ENCODE measurements at regions not wholly inside any gene's neighbourhood (a gene's known extent, or its start where the extent isn't known, plus 50 kb on each side); places are given as distances from the start of the nearest gene placed in this dataset.

DNA sequence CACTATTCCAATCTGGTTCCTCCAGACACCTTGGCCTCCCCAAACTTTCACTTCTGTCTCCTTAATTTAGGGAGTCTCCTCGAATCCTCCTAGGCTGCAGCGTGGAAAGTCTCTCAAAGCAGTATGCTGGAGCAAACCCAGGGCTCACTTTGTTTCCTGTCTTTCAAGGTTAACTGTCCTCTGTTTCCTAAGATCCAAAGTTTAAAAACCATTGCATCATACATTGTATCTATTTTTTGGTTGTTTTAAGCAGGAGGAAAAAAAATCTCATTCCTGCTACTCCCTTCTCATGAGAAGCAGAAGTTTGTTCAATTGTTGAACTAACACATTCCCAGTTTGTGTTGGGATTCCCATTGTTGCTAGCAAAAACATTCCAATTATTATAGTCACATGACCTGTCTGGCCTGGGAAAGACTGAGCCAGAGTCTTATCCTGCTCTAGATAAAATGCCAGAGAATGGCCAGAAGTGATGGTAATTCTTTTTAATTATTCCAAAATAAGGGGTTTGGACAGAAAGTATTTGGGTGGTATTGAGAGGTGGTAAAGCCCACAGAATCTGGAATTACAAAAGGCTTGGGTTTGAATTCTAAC is 67.3 kb downstream of the HSPB8 start:
- H3K9me3 ChIP-seq (ENCODE audit: control extremely low read depth in 1 of 5, control insufficient read depth in 4 of 5, insufficient read depth in 2 of 5, low read depth in 1 of 5, low read length in 4 of 5), result no peaks in the 10 kb centered on the region
- 100% methylated on average over 1 of the region's 2 CpGs for WGBS (ENCODE audit: insufficient coverage)
- H3K4me1 ChIP-seq (ENCODE audit: control extremely low read depth in 1 of 4, control insufficient read depth in 4 of 4, insufficient read depth in 4 of 4, low read length in 3 of 4), result peaks cover 0 to 3% (median 0%) of the 10 kb centered on the region in 4 experiments
- DNase-seq, result no peak
- no peak overlapping the region for H3K4me3 ChIP-seq (ENCODE audit: control insufficient read depth in 1 of 7, extremely low read depth in 1 of 7, insufficient read depth in 4 of 7, low read depth in 2 of 7, low read length in 6 of 7)
- CTCF ChIA-PET, result no interaction called here
- POLR2A ChIA-PET, result no interaction called here
- no peaks in the 10 kb centered on the region for H3K36me3 ChIP-seq (ENCODE audit: control insufficient read depth in 4 of 4, insufficient read depth in 4 of 4, low read length in 3 of 4)
- H3K27ac ChIP-seq (ENCODE audit: insufficient read depth in 1 of 2, low read depth in 1 of 2, low read length in 2 of 2, poor library complexity in 1 of 2, severe bottlenecking in 2 of 2), result no peak overlapping the region
- H3K27me3 ChIP-seq (replicated peaks in 2 of 5; ENCODE audit: control insufficient read depth in 4 of 5, insufficient read depth in 5 of 5, low read length in 4 of 5), result no peaks in the 10 kb centered on the region

DNA sequence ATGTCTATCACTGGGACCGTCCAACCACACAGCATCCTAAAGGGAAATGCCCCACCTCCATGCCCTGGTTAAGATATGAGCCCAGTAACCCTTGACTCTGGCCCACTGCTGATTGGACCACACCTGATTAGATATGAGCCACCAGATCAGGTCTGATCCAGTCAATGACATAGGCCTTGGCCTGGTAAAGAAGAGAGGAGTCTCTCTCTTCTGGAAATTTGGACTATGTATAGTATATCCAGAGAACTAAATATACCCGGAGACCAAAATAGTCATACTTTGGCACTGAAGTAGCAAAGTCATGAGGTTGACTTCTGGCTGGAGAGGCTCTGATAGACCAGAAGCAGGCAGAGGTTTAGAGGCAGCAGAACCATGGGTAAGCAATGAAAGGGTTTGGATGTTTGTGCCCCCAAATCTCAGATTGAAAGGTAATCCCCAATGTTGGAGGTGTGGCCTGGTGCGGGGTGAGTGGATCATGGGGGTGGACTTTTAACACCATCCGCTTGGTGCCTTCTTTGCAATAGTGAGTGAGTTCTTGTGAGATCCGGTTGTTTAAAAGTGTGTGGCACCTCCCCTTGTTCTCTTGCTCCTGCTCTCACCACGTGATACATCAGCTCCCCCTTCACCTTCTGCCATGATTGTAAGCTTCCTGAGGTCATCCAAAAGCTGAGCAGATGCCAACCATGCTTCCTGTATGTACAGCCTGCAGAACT is 68.4 kb downstream of the HSPB8 start:
- no peak for DNase-seq
- Histone ChIP-seq H3K36me3 (ENCODE audit: control insufficient read depth in 4 of 4, insufficient read depth in 4 of 4, low read length in 3 of 4) (no peaks in the 10 kb centered on the region), H3K4me1 (ENCODE audit: control extremely low read depth in 1 of 4, control insufficient read depth in 4 of 4, insufficient read depth in 4 of 4, low read length in 3 of 4) (no peaks in the 10 kb centered on the region), H3K27ac (ENCODE audit: insufficient read depth in 1 of 2, low read depth in 1 of 2, low read length in 2 of 2, poor library complexity in 1 of 2, severe bottlenecking in 2 of 2) (no peak overlapping the region), H3K27me3 (replicated peaks in 2 of 5; ENCODE audit: control insufficient read depth in 4 of 5, insufficient read depth in 5 of 5, low read length in 4 of 5) (no peaks in the 10 kb centered on the region), H3K4me3 (ENCODE audit: control insufficient read depth in 1 of 7, extremely low read depth in 1 of 7, insufficient read depth in 4 of 7, low read depth in 2 of 7, low read length in 6 of 7) (no peak overlapping the region), H3K9me3 (ENCODE audit: control extremely low read depth in 1 of 5, control insufficient read depth in 4 of 5, insufficient read depth in 2 of 5, low read depth in 1 of 5, low read length in 4 of 5) (no peaks in the 10 kb centered on the region)
- ChIA-PET CTCF (no interaction called here), POLR2A (no interaction called here)
- WGBS (ENCODE audit: insufficient coverage), result 74% methylated on average over 3 of the region's 6 CpGs

- no peaks in the 10 kb centered on the region for H3K27me3 ChIP-seq (replicated peaks in 2 of 5; ENCODE audit: control insufficient read depth in 4 of 5, insufficient read depth in 5 of 5, low read length in 4 of 5)
- H3K4me3 ChIP-seq (ENCODE audit: control insufficient read depth in 1 of 7, extremely low read depth in 1 of 7, insufficient read depth in 4 of 7, low read depth in 2 of 7, low read length in 6 of 7), result no peak overlapping the region
- no peak for DNase-seq
- H3K4me1 ChIP-seq (ENCODE audit: control extremely low read depth in 1 of 4, control insufficient read depth in 4 of 4, insufficient read depth in 4 of 4, low read length in 3 of 4), result no peaks in the 10 kb centered on the region
- H3K9me3 ChIP-seq (ENCODE audit: control extremely low read depth in 1 of 5, control insufficient read depth in 4 of 5, insufficient read depth in 2 of 5, low read depth in 1 of 5, low read length in 4 of 5), result no peaks in the 10 kb centered on the region
- ChIA-PET POLR2A (no interaction called here), CTCF (no interaction called here)
- no peaks in the 10 kb centered on the region for H3K36me3 ChIP-seq (ENCODE audit: control insufficient read depth in 4 of 4, insufficient read depth in 4 of 4, low read length in 3 of 4)
- no peak overlapping the region for H3K27ac ChIP-seq (ENCODE audit: insufficient read depth in 1 of 2, low read depth in 1 of 2, low read length in 2 of 2, poor library complexity in 1 of 2, severe bottlenecking in 2 of 2)
Measured at GRCh38 chr12:119247720-119248043, 69.0 kb downstream of the HSPB8 start.

- Histone ChIP-seq H3K4me1 (ENCODE audit: control extremely low read depth in 1 of 4, control insufficient read depth in 4 of 4, insufficient read depth in 4 of 4, low read length in 3 of 4) (no peaks in the 10 kb centered on the region), H3K27me3 (replicated peaks in 2 of 5; ENCODE audit: control insufficient read depth in 4 of 5, insufficient read depth in 5 of 5, low read length in 4 of 5) (no peaks in the 10 kb centered on the region), H3K9me3 (ENCODE audit: control extremely low read depth in 1 of 5, control insufficient read depth in 4 of 5, insufficient read depth in 2 of 5, low read depth in 1 of 5, low read length in 4 of 5) (no peaks in the 10 kb centered on the region), H3K4me3 (ENCODE audit: control insufficient read depth in 1 of 7, extremely low read depth in 1 of 7, insufficient read depth in 4 of 7, low read depth in 2 of 7, low read length in 6 of 7) (no peak overlapping the region), H3K36me3 (ENCODE audit: control insufficient read depth in 4 of 4, insufficient read depth in 4 of 4, low read length in 3 of 4) (no peaks in the 10 kb centered on the region), H3K27ac (ENCODE audit: insufficient read depth in 1 of 2, low read depth in 1 of 2, low read length in 2 of 2, poor library complexity in 1 of 2, severe bottlenecking in 2 of 2) (no peak overlapping the region)
- ChIA-PET CTCF (no interaction called here), POLR2A (no interaction called here)
- no peak for DNase-seq
- 92% methylated on average over 8 of the region's 11 CpGs for WGBS (ENCODE audit: insufficient coverage)
Measured at GRCh38 chr12:119249383-119250155, 70.8 kb downstream of the HSPB8 start.

GRCh38 chr12:119255314-119255713 is 76.6 kb downstream of the HSPB8 start:
- H3K36me3 ChIP-seq (ENCODE audit: control insufficient read depth in 4 of 4, insufficient read depth in 4 of 4, low read length in 3 of 4), result no peaks in the 10 kb centered on the region
- H3K9me3 ChIP-seq (ENCODE audit: control extremely low read depth in 1 of 5, control insufficient read depth in 4 of 5, insufficient read depth in 2 of 5, low read depth in 1 of 5, low read length in 4 of 5), result no peaks in the 10 kb centered on the region
- ChIA-PET POLR2A (no interaction called here), CTCF (interaction anchor here (1.2 to 1.4 kb wide), 2 partner anchors 12 to 22 kb away, joined by 3 read pairs; no protein-coding TSS in a partner anchor)
- H3K4me1 ChIP-seq (ENCODE audit: control extremely low read depth in 1 of 4, control insufficient read depth in 4 of 4, insufficient read depth in 4 of 4, low read length in 3 of 4), result peaks cover 19 to 30% (median 24%) of the 10 kb centered on the region in 4 experiments
- no peaks in the 10 kb centered on the region for H3K27me3 ChIP-seq (replicated peaks in 2 of 5; ENCODE audit: control insufficient read depth in 4 of 5, insufficient read depth in 5 of 5, low read length in 4 of 5)
- 98% methylated on average over 4 of the region's 4 CpGs for WGBS (ENCODE audit: insufficient coverage)
- no peak overlapping the region for H3K27ac ChIP-seq (ENCODE audit: insufficient read depth in 1 of 2, low read depth in 1 of 2, low read length in 2 of 2, poor library complexity in 1 of 2, severe bottlenecking in 2 of 2)
- no peak for DNase-seq
- H3K4me3 ChIP-seq (ENCODE audit: control insufficient read depth in 1 of 7, extremely low read depth in 1 of 7, insufficient read depth in 4 of 7, low read depth in 2 of 7, low read length in 6 of 7), result no peak overlapping the region

- Histone ChIP-seq H3K9me3 (ENCODE audit: control extremely low read depth in 1 of 5, control insufficient read depth in 4 of 5, insufficient read depth in 2 of 5, low read depth in 1 of 5, low read length in 4 of 5) (peaks cover 0 to 5% (median 0%) of the 10 kb centered on the region in 5 experiments), H3K27me3 (replicated peaks in 2 of 5; ENCODE audit: control insufficient read depth in 4 of 5, insufficient read depth in 5 of 5, low read length in 4 of 5) (no peaks in the 10 kb centered on the region), H3K36me3 (ENCODE audit: control insufficient read depth in 4 of 4, insufficient read depth in 4 of 4, low read length in 3 of 4) (no peaks in the 10 kb centered on the region), H3K27ac (ENCODE audit: insufficient read depth in 1 of 2, low read depth in 1 of 2, low read length in 2 of 2, poor library complexity in 1 of 2, severe bottlenecking in 2 of 2) (no peak overlapping the region), H3K4me1 (ENCODE audit: control extremely low read depth in 1 of 4, control insufficient read depth in 4 of 4, insufficient read depth in 4 of 4, low read length in 3 of 4) (peaks cover 19 to 34% (median 24%) of the 10 kb centered on the region in 4 experiments), H3K4me3 (ENCODE audit: control insufficient read depth in 1 of 7, extremely low read depth in 1 of 7, insufficient read depth in 4 of 7, low read depth in 2 of 7, low read length in 6 of 7) (peak overlapping the region in 1 of 7 experiments; percentile 25)
- ChIA-PET POLR2A (no interaction called here), CTCF (interaction anchor here (1.0 to 1.6 kb wide), 5 partner anchors 20 to 104 kb away, joined by 3 to 4 read pairs (median 3); no protein-coding TSS in a partner anchor)
- 0% methylated on average over 5 of the region's 7 CpGs for WGBS (ENCODE audit: insufficient coverage)
- DNase-seq, result peak; percentile 69 to 95 (median 89)
Measured at GRCh38 chr12:119258149-119258548, 76.4 kb upstream of the CCDC60 start.

GRCh38 chr12:119258556-119258955 is 76.0 kb upstream of the CCDC60 start:
- Histone ChIP-seq H3K4me1 (ENCODE audit: control extremely low read depth in 1 of 4, control insufficient read depth in 4 of 4, insufficient read depth in 4 of 4, low read length in 3 of 4) (peaks cover 19 to 34% (median 24%) of the 10 kb centered on the region in 4 experiments), H3K36me3 (ENCODE audit: control insufficient read depth in 4 of 4, insufficient read depth in 4 of 4, low read length in 3 of 4) (no peaks in the 10 kb centered on the region), H3K27ac (ENCODE audit: insufficient read depth in 1 of 2, low read depth in 1 of 2, low read length in 2 of 2, poor library complexity in 1 of 2, severe bottlenecking in 2 of 2) (no peak overlapping the region), H3K4me3 (ENCODE audit: control insufficient read depth in 1 of 7, extremely low read depth in 1 of 7, insufficient read depth in 4 of 7, low read depth in 2 of 7, low read length in 6 of 7) (peak overlapping the region in 1 of 7 experiments; percentile 25), H3K9me3 (ENCODE audit: control extremely low read depth in 1 of 5, control insufficient read depth in 4 of 5, insufficient read depth in 2 of 5, low read depth in 1 of 5, low read length in 4 of 5) (peaks cover 0 to 5% (median 0%) of the 10 kb centered on the region in 5 experiments), H3K27me3 (replicated peaks in 2 of 5; ENCODE audit: control insufficient read depth in 4 of 5, insufficient read depth in 5 of 5, low read length in 4 of 5) (no peaks in the 10 kb centered on the region)
- CTCF ChIA-PET, result interaction anchor here (1.0 to 1.6 kb wide), 5 partner anchors 20 to 105 kb away, joined by 3 to 4 read pairs (median 3); no protein-coding TSS in a partner anchor
- WGBS (ENCODE audit: insufficient coverage), result 71% methylated on average over 3 of the region's 4 CpGs
- POLR2A ChIA-PET, result no interaction called here
- peak in 2 of 3 donors; percentile 34 to 61 for DNase-seq

All from common myeloid progenitor, CD34-positive (primary cell).